GM10266 (cell line): ENCODE measurements at regions not wholly inside any gene's neighbourhood (a gene's known extent, or its start where the extent isn't known, plus 50 kb on each side); places are given as distances from the start of the nearest gene placed in this dataset.

Source experiments
- DNase-seq: peaks from one replicate; pipeline ENCODE4 v3.0.0; 2012; ENCODE audit errors: extremely low spot score
- CTCF ChIP-seq: IDR thresholded peaks from 2 replicates; pipeline ENCODE4 v1.5.1; 2012; ENCODE audit warnings: mild to moderate bottlenecking, low read depth; ENCODE audit not compliant: control insufficient read depth, insufficient read depth; ENCODE audit errors: missing control alignments

GRCh38 chr1:83509301-83509781 lies 489.6 kb downstream of the TTLL7 start:
- TF ChIP-seq CTCF: no peak
- no peak for DNase-seq

- peak; percentile 32 for DNase-seq
- TF ChIP-seq CTCF: no peak
These were observed 490.3 kb downstream of the TTLL7 start for GRCh38 chr1:83508485-83509151.

GRCh38 chr1:83505148-83505547 lies 493.8 kb downstream of the TTLL7 start:
- TF ChIP-seq CTCF: no peak
- DNase-seq: no peak

- no peak for DNase-seq
- TF ChIP-seq CTCF: no peak
These were observed 495.8 kb downstream of the TTLL7 start for GRCh38 chr1:83503153-83503552.

- DNase-seq: peak; percentile 20
- no peak for TF ChIP-seq CTCF
These were observed 497.8 kb downstream of the TTLL7 start for GRCh38 chr1:83500987-83501591.

GRCh38 chr1:83500531-83500930 lies 498.4 kb downstream of the TTLL7 start:
- no peak for DNase-seq
- TF ChIP-seq CTCF: no peak

GRCh38 chr1:83499998-83500397 lies 498.9 kb downstream of the TTLL7 start:
- peak; percentile 7 for DNase-seq
- no peak for TF ChIP-seq CTCF
